ENCODE measurements at regions not wholly inside any gene's neighbourhood (a gene's known extent, or its start where the extent isn't known, plus 50 kb on each side); places are given as distances from the start of the nearest gene placed in this dataset.

- ATAC-seq: no peak
- Histone ChIP-seq H3K36me3 (ENCODE audit: control insufficient read depth in 1 of 2, insufficient read depth in 2 of 2, low read length in 2 of 2) (no peaks in the 10 kb centered on the region), H3K9me3 (ENCODE audit: control insufficient read depth in 1 of 2, insufficient read depth in 1 of 2, low read depth in 1 of 2, low read length in 2 of 2) (peaks cover 0 to 4% of the 10 kb centered on the region in 2 experiments; a peak in 2 of 4 replicates), H3K9me2 (ENCODE audit: insufficient read depth) (no peaks in the 10 kb centered on the region), H3K27ac (ENCODE audit: low read depth, low read length) (no peak overlapping the region), H3K4me1 (ENCODE audit: control insufficient read depth in 1 of 2, insufficient read depth in 2 of 2, low read length in 2 of 2) (peaks cover 0 to 10% of the 10 kb centered on the region in 2 experiments; a peak in 2 of 4 replicates), H4K20me1 (ENCODE audit: insufficient read depth) (no peaks in the 10 kb centered on the region), H3K4me2 (ENCODE audit: low read length) (no peak overlapping the region), H2AFZ (ENCODE audit: low read depth, low read length, poor library complexity, severe bottlenecking) (no peak overlapping the region), H3K9ac (ENCODE audit: low read length) (no peak overlapping the region), H3K4me3 (replicated peaks in 1 of 2; ENCODE audit: low read depth in 1 of 2, low read length in 2 of 2) (no peak overlapping the region), H3K79me2 (ENCODE audit: insufficient read depth, low read length) (no peaks in the 10 kb centered on the region), H3K27me3 (ENCODE audit: insufficient read depth, low read length) (no peaks in the 10 kb centered on the region)
- ChIA-PET RAD21 (ENCODE audit: low non-redundant PET in 1 of 2, low total read pairs in 2 of 2, uncharacterized antibody in 2 of 2, unreplicated experiment in 2 of 2) (no interaction called here), CTCF (no interaction called here), POLR2A (no interaction called here)
- no peak for TF ChIP-seq YY1 (IDR thresholded peaks at IDR 0.05; ENCODE audit: extremely low read depth, insufficient replicate concordance, low read depth, low read length)
- TF ChIP-seq REST (IDR thresholded peaks at IDR 0.05; ENCODE audit: low read depth): no peak
- no peak for DNase-seq (ENCODE audit: low read depth, low spot score)
- BruUV-seq (replicated peaks): no TSS peak
- intact Hi-C loops (cut with micrococcal nuclease): no loop called here
Measured at GRCh38 chr6:23179994-23180393, 610.6 kb downstream of the HDGFL1 start.

GRCh38 chr6:23180504-23181293, 611.3 kb downstream of the HDGFL1 start:
- Histone ChIP-seq H3K36me3 (ENCODE audit: control insufficient read depth in 1 of 2, insufficient read depth in 2 of 2, low read length in 2 of 2) (no peaks in the 10 kb centered on the region), H3K27me3 (ENCODE audit: insufficient read depth, low read length) (no peaks in the 10 kb centered on the region), H3K9ac (ENCODE audit: low read length) (no peak overlapping the region), H2AFZ (ENCODE audit: low read depth, low read length, poor library complexity, severe bottlenecking) (no peak overlapping the region), H3K4me3 (replicated peaks in 1 of 2; ENCODE audit: low read depth in 1 of 2, low read length in 2 of 2) (no peak overlapping the region), H4K20me1 (ENCODE audit: insufficient read depth) (no peaks in the 10 kb centered on the region), H3K4me1 (ENCODE audit: control insufficient read depth in 1 of 2, insufficient read depth in 2 of 2, low read length in 2 of 2) (peaks cover 0 to 3% of the 10 kb centered on the region in 2 experiments; a peak in 1 of 4 replicates), H3K27ac (ENCODE audit: low read depth, low read length) (no peak overlapping the region), H3K79me2 (ENCODE audit: insufficient read depth, low read length) (no peaks in the 10 kb centered on the region), H3K9me3 (ENCODE audit: control insufficient read depth in 1 of 2, insufficient read depth in 1 of 2, low read depth in 1 of 2, low read length in 2 of 2) (peaks cover 0 to 4% of the 10 kb centered on the region in 2 experiments; a peak in 2 of 4 replicates), H3K4me2 (ENCODE audit: low read length) (no peak overlapping the region), H3K9me2 (ENCODE audit: insufficient read depth) (no peaks in the 10 kb centered on the region)
- intact Hi-C loops (cut with micrococcal nuclease): no loop called here
- DNase-seq (ENCODE audit: low read depth, low spot score) (no peak), ATAC-seq (no peak)
- RAD21 ChIA-PET (ENCODE audit: low non-redundant PET in 1 of 2, low total read pairs in 2 of 2, uncharacterized antibody in 2 of 2, unreplicated experiment in 2 of 2): no interaction called here
- CTCF ChIA-PET: no interaction called here
- BruUV-seq (replicated peaks): no TSS peak
- no peak for TF ChIP-seq EZH2phosphoT487 (IDR thresholded peaks at IDR 0.05; ENCODE audit: borderline replicate concordance)
- no peak for TF ChIP-seq ELF1 (IDR thresholded peaks at IDR 0.05; ENCODE audit: borderline replicate concordance, low read depth)
- no peak for TF ChIP-seq JUND (IDR thresholded peaks at IDR 0.05)
- no peak for TF ChIP-seq EGR1 (IDR thresholded peaks at IDR 0.05; ENCODE audit: low read depth)
- no peak for TF ChIP-seq CBX3 (IDR thresholded peaks at IDR 0.05; ENCODE audit: low read depth)
- POLR2A ChIA-PET: no interaction called here
